Urinary bladder (tissue), 3 donors: ENCODE measurements at regions not wholly inside any gene's neighbourhood (a gene's known extent, or its start where the extent isn't known, plus 50 kb on each side); places are given as distances from the start of the nearest gene placed in this dataset.

Experiments used
- DNase-seq: peaks from one replicate; pipeline ENCODE4 v3.0.0-alpha.2; 2015; ENCODE audit errors: extremely low spot score
- H3K27ac ChIP-seq: one replicate; pipeline ENCODE4 v1.5.1; 2013; ENCODE audit warnings: low read depth, mild to moderate bottlenecking, moderate library complexity
- H3K36me3 ChIP-seq: one replicate; pipeline ENCODE4 v1.6.1; 2013; ENCODE audit warnings: mild to moderate bottlenecking, moderate library complexity; ENCODE audit not compliant: insufficient read depth
- H3K4me1 ChIP-seq: one replicate; pipeline ENCODE4 v1.6.1; 2013; ENCODE audit warnings: mild to moderate bottlenecking, moderate library complexity; ENCODE audit not compliant: insufficient read depth
- H3K4me3 ChIP-seq: one replicate; pipeline ENCODE4 v1.5.1; 2013; ENCODE audit warnings: low read depth, low read length
- WGBS: extraction: QIAGEN DNeasy Blood & Tissue Kit; methylation state at CpG from one replicate; pipeline ENCODE4 v1.1.7; 2013; 5-methylcytosine and 5-hydroxymethylcytosine counted together
- donor health status: healthy with polysubstance abuse.
- donor health status: healthy.

DNA sequence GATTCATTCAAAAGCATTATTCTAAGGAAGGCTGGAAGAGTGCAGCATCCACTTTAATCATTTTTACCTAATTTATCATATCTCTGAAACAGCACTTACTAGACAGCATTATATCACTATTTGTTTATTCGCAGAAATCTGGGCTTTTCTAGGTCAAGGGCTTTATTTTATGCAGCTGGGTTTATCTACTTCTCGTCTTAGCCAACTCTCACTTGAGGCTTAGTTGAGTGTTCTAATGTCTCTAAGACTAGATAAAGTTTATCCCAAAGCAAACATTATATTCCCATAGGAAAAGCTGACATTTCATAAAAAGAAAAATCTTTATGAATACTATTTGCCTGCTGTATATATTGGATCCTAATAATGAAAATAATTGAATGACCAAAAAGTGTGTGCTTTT is 720.8 kb upstream of the FLRT2 start:
- H3K4me1 ChIP-seq: no peaks in the 10 kb centered on the region
- no peak for DNase-seq
- 28% methylated on average over 2 of the region's 2 CpGs for WGBS
- no peaks in the 10 kb centered on the region for H3K36me3 ChIP-seq
- H3K4me3 ChIP-seq: no peak overlapping the region
- H3K27ac ChIP-seq: no peak overlapping the region

DNA sequence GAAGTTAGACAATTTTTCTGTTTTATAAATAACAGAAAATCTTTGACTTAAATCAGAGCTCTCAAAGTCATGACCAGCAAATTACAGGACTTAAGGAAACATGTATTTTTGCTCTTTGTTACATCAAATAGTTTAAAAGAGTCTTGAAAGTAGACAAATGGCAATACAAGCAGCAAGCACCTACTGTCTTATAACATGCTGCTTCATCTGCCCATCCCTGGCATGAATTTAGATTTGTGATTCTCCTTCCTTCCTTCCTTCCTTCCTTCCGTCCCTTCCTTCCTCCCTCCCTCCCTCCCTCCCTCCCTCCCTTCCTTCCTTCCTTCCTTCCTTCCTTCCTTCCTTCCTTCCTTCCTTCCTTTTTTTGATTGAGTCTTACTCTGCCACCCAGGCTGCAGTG is 715.6 kb upstream of the FLRT2 start:
- DNase-seq: no peak
- WGBS: 68% methylated on average over 1 of the region's 1 CpG
- no peaks in the 10 kb centered on the region for H3K4me1 ChIP-seq
- no peak overlapping the region for H3K4me3 ChIP-seq
- no peaks in the 10 kb centered on the region for H3K36me3 ChIP-seq
- no peak overlapping the region for H3K27ac ChIP-seq

- H3K4me1 ChIP-seq: no peaks in the 10 kb centered on the region
- 84% methylated on average over 2 of the region's 2 CpGs for WGBS
- H3K4me3 ChIP-seq: no peak overlapping the region
- H3K36me3 ChIP-seq: no peaks in the 10 kb centered on the region
- no peak overlapping the region for H3K27ac ChIP-seq
- DNase-seq: no peak
These were observed 710.4 kb upstream of the FLRT2 start for GRCh38 chr14:84819528-84819927.

GRCh38 chr14:84825481-84826251 is 704.3 kb upstream of the FLRT2 start:
- no peak for DNase-seq
- no peaks in the 10 kb centered on the region for H3K4me1 ChIP-seq
- 90% methylated on average over 8 of the region's 8 CpGs for WGBS
- no peak overlapping the region for H3K4me3 ChIP-seq
- H3K36me3 ChIP-seq: no peaks in the 10 kb centered on the region
- no peak overlapping the region for H3K27ac ChIP-seq

DNA sequence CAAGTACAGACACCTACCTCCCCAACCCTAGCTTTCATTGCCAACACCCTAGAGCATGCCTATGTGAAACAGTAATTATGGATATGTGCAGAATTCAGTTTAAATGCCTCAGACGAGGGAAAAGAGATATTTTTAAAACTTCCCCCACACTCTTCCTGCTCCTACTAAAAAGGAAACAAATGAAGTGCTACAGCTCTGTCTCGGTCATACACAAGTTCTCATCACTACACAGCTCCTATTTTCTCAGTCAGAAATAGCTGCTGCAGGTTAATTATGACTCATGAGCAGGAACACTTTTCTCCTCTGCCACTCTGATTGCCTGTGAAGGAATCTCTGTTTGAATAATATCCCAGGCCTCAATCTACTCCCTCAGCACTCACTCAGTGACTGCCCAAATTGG is 703.6 kb upstream of the FLRT2 start:
- no peak for DNase-seq
- Histone ChIP-seq H3K36me3 (no peaks in the 10 kb centered on the region), H3K4me1 (no peaks in the 10 kb centered on the region), H3K4me3 (no peak overlapping the region), H3K27ac (no peak overlapping the region)
- WGBS: 70% methylated on average over 2 of the region's 2 CpGs

DNA sequence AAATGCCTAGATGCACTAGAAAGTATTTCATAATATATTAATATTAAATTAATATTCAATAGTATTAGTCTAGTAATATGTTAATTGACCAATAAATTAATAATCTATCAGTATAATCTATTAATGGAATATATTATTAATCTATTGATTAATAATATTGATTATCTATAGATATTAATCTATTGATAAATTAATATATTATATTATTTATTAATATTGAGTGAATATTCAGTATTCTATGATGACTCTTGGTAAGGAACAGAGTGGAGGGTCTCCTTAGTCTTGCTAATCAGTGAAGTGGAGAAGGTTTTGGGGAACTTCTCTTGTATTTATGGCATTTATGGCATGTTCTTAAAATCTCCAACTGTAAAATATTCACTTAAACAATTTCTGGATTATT is 679.3 kb upstream of the FLRT2 start:
- no peak overlapping the region for H3K27ac ChIP-seq
- no peaks in the 10 kb centered on the region for H3K36me3 ChIP-seq
- no peak for DNase-seq
- no peaks in the 10 kb centered on the region for H3K4me1 ChIP-seq
- H3K4me3 ChIP-seq: no peak overlapping the region

DNA sequence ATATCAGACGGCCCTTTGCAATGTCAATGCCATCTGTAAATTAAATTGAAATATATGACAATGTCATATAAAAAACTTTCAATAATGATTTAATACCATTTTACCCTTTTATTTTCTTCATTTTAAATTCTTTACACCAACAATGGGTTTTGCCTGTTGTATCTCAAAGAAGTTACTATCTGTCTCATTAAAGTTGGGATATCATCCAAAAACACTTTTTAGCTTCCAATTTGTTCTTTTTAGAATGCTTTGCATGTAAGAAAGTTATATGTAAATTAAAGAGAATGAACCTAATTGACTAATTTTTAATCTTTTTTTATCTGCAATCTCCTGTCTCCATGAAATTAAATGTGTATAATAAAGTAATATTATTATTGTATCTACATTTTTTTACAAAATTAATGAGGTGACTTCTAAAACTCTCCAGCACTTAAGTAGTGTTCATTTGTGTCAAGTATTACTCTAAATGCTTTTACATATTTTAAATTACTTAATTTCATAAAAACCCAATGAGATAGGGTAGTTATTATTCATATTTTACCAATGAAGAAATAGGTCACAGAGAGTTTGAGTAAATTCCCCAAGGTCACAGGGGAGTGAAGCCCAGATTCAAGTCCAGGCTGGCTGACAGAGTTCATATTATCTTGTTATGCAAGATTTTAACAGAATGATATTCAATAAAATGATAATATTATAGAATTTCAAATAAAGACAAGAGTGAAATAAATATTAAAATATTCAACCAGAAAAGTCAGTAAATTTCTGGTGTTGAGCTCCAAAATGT is 673.0 kb upstream of the FLRT2 start:
- Histone ChIP-seq H3K27ac (no peak overlapping the region), H3K36me3 (no peaks in the 10 kb centered on the region), H3K4me3 (no peak overlapping the region), H3K4me1 (no peaks in the 10 kb centered on the region)
- DNase-seq: no peak
- WGBS: 40% methylated on average over 1 of the region's 1 CpG

GRCh38 chr14:84857571-84857970 is 672.4 kb upstream of the FLRT2 start:
- no peaks in the 10 kb centered on the region for H3K4me1 ChIP-seq
- H3K27ac ChIP-seq: no peak overlapping the region
- H3K4me3 ChIP-seq: no peak overlapping the region
- no peak for DNase-seq
- H3K36me3 ChIP-seq: no peaks in the 10 kb centered on the region

GRCh38 chr14:84859116-84859515 is 670.8 kb upstream of the FLRT2 start:
- H3K4me3 ChIP-seq: no peak overlapping the region
- 89% methylated on average over 4 of the region's 4 CpGs for WGBS
- H3K27ac ChIP-seq: no peak overlapping the region
- no peaks in the 10 kb centered on the region for H3K36me3 ChIP-seq
- no peaks in the 10 kb centered on the region for H3K4me1 ChIP-seq
- DNase-seq: no peak

- no peaks in the 10 kb centered on the region for H3K36me3 ChIP-seq
- no peak for DNase-seq
- WGBS: 91% methylated on average over 2 of the region's 2 CpGs
These were observed 665.2 kb upstream of the FLRT2 start for GRCh38 chr14:84864548-84865271.

GRCh38 chr14:84871734-84872133 is 658.2 kb upstream of the FLRT2 start:
- H3K4me1 ChIP-seq: no peaks in the 10 kb centered on the region
- 96% methylated on average over 2 of the region's 2 CpGs for WGBS
- no peak overlapping the region for H3K4me3 ChIP-seq
- H3K27ac ChIP-seq: no peak overlapping the region
- DNase-seq: no peak
- H3K36me3 ChIP-seq: no peaks in the 10 kb centered on the region

More at GRCh38 chr14:84864548-84865271, 665.2 kb upstream of the FLRT2 start:
- Histone ChIP-seq H3K27ac (no peak overlapping the region), H3K4me3 (no peak overlapping the region), H3K4me1 (no peaks in the 10 kb centered on the region)

- H3K4me3 ChIP-seq: no peak overlapping the region
- no peak for DNase-seq
- WGBS: 95% methylated on average over 2 of the region's 2 CpGs
- no peak overlapping the region for H3K27ac ChIP-seq
- H3K36me3 ChIP-seq: no peaks in the 10 kb centered on the region
- H3K4me1 ChIP-seq: no peaks in the 10 kb centered on the region
These were observed 655.5 kb upstream of the FLRT2 start for GRCh38 chr14:84874436-84874835.

GRCh38 chr14:84877061-84877460 is 652.9 kb upstream of the FLRT2 start:
- no peak overlapping the region for H3K27ac ChIP-seq
- no peaks in the 10 kb centered on the region for H3K36me3 ChIP-seq
- WGBS: 82% methylated on average over 1 of the region's 1 CpG
- no peaks in the 10 kb centered on the region for H3K4me1 ChIP-seq
- DNase-seq: no peak
- H3K4me3 ChIP-seq: no peak overlapping the region

GRCh38 chr14:84882830-84883229 is 647.1 kb upstream of the FLRT2 start:
- no peaks in the 10 kb centered on the region for H3K36me3 ChIP-seq
- WGBS: 73% methylated on average over 1 of the region's 1 CpG

More at GRCh38 chr14:84882830-84883229, 647.1 kb upstream of the FLRT2 start:
- H3K4me1 ChIP-seq: no peaks in the 10 kb centered on the region
- H3K27ac ChIP-seq: no peak overlapping the region
- no peak for DNase-seq
- H3K4me3 ChIP-seq: no peak overlapping the region
